NCI-H2081 (cell line): ENCODE measurements at regions not wholly inside any gene's neighbourhood (a gene's known extent, or its start where the extent isn't known, plus 50 kb on each side); places are given as distances from the start of the nearest gene placed in this dataset.
"Not testable (repeated sequence)": the region's sequence is repeated elsewhere in the genome, so short reads cannot be mapped to it uniquely, and the experiment has no call there.

Source experiments
- DNase-seq, 2 experiments: peaks; one replicate each; lab custom pipeline; 2025; lab: John Stamatoyannopoulos, UW

GRCh38 chr10:33899578-33900531, 565.4 kb upstream of the NRP1 start:
- DNase-seq = no peak

DNA sequence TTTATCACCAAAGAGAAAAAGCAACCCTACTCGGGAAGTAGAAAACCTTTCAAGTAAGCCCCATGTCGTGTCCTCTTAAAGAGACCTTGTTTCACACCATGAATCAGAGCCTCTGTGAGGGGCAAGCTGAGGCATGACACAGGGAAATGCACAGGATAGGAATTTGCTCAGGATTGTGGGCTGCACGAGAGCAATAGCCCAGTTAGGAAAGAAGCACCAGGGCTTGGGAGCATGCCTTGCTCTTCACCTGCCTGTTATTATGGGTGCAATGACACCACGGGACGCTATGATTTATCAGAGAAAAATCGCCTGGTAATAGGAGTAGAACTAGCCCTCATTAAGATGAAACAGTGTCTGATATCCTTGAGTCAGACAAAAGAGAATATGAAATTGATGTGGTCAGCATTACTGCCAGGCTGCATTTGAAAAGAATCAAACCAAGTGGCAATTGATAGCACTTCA, 562.9 kb upstream of the NRP1 start:
- DNase-seq = no peak

GRCh38 chr10:33893506-33893905, 559.0 kb upstream of the NRP1 start:
- no peak for DNase-seq

GRCh38 chr10:33889371-33889770, 554.9 kb upstream of the NRP1 start:
- no peak for DNase-seq

- no peak for DNase-seq
Measured at GRCh38 chr10:33887188-33887587, 552.7 kb upstream of the NRP1 start.

DNA sequence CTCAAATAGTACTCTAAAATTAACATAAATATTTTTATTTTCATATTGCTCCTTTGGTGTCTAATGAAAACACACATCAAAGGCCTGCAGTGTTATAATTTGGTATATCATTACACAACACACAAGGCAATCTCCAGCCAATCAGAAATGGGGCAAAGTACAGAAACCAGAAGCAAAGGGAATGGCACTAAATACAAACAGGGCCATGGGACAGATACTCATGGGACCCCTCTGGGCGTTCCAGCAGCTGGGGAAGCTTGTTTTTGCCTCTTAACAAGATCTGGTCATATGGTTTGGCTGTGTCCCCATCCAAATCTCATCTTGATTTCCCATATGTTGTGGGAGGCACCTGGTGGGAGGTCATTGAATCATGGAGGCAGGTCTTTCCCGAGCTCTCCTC, 551.8 kb upstream of the NRP1 start:
- no peak for DNase-seq

DNA sequence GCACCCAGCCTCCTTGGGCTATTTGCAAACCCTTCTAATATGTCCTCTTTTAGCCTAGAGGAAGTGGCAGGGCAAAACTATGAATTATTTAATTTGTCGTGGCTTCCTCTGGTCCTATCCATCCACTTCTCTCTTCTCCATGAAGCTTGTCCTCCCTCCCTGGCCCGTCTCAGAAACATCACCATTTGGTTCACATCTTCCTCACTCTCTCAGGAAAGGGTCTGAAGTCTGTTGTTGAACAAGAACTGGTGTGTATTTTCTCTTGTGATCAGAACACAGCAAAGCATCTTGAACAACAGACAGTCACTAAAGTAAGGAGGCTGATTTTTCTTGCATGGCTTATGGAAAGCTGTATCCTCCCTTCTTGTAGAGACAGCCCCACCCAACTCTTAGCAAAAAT, 550.1 kb upstream of the NRP1 start:
- no peak for DNase-seq

DNA sequence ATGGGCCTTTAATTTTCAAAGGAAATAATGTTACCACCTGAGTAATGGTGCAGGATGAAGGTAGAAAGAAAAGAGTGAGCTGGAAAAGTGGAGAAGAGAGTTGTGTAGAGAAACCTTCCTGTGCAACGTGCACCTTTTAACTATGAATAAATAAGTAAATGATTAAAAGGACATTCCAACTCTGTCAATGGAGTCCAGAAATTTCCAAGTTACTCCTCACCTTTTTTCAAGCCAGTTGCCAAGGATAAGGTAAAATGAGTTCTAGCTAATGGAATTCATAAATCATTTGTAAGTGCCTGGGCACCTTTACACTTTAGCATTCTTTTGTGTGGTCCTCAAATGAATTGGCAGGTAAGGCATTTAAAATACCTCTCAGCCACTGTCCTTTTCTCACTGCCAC, 549.4 kb upstream of the NRP1 start:
- no peak for DNase-seq

- no peak for DNase-seq
Measured at GRCh38 chr10:33882996-33883395, 548.5 kb upstream of the NRP1 start.

DNA sequence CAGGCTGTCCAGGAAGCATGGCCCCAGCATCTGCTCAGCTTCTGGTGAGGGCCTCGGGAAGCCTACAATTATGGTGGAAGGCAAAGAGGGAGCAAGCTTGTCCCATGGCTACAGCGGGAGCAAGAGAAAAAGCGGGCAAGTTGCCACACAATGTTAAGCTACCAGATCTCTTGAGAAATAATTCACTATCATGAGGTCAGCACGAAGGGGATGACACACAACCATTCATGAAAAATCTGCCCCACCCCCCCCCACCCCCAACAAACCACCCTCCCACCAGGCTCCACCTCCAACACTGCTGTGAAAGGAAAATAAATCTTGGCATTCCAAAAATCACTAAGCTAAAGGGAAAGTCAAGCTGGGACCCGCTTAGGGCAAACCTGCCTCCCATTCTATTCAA, 545.8 kb upstream of the NRP1 start:
- DNase-seq = no peak

DNA sequence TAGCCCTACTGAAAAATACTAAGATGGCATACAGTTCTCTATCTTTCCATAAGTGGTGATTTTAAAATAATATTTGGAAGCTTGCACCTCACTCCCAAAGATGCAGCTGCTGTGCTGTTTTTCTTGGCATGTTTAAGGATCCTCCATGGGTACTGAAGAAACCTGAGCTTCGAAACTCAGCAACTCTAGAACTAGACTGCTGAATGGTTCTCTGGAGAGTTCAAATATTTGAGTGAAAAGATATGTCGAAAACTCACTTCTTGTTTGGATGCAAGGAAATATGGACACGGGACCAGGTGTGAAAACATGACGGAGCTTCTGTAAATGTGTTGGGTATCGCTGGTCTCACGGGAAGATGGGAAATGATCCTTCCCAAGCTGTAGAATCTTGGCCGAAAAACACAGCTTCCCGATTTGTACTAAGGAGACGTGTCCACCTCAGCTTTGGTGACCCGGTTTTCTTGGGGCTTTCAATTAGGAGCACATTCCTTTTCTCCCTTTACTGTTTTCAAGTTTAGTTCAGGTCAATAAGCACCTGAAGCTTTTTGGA, 543.8 kb upstream of the NRP1 start:
- DNase-seq = no peak

DNA sequence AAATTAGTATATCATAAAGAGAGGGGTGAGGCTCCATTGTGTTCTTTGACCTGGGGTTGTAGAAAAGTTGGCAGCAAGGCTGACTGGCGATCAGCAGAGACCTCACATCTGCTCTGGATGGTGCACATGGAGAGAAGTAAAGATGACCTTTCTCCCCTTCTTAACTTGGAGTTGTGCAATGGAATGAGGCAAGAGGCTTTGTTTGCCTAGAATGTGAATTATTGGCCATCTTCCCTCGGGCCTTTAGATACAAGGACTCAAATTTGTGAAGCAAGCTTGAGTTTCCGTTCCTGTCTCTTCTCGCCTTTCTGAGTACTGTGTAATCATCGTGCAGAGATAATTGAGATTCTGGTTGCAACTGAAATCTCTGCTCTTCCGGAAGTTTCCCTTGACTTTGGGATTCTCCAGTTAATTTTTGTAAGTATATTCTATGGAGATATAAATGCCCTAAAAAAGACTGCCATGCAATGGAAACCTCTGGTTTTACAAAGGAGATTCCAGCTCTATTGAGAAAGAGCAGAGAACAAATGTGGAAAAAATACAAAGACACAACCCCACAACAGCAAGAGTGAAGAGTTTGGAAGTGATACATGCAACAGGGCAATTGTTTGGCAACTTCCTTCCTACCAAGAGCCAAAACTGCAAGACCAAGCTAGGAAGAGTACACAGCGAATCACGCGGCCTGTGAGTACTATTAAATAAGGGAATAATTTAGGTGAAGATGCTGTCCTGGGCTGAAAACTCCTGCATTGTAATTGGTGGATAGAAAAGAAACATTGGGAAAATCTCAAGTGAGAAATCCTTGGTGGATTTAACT, 542.3 kb upstream of the NRP1 start:
- no peak for DNase-seq

DNA sequence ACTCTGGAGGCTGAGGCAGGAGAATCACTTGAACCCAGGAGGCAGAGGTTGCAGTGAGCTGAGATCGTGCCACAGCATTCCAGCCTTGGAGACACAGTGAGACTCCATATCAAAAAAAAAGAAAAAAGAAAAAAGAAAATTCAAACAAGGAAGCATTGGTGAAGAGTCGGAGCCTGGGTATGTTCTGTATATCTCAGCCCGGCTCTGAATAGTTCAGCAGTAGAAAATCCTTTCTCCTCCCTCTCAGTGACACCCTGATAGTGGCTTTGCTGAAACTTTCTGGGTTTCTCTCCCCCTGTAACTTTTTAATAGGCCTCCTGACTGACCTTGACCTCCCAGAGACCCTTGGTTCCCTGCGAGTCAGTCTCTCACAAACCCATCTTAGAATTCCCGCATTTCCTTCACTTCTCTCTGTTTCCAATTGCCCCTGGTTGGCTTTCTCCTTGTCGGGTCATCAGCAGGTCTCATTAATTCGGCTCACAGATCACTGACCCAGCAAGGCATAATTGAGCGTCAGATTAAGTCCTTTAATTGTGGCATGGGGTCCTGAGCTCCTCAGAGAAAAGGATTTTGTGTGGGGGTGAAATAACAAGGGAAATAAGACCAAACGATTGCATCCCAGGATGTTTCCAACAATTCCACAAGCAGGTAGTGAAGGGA, 541.6 kb upstream of the NRP1 start:
- DNase-seq = no peak

DNA sequence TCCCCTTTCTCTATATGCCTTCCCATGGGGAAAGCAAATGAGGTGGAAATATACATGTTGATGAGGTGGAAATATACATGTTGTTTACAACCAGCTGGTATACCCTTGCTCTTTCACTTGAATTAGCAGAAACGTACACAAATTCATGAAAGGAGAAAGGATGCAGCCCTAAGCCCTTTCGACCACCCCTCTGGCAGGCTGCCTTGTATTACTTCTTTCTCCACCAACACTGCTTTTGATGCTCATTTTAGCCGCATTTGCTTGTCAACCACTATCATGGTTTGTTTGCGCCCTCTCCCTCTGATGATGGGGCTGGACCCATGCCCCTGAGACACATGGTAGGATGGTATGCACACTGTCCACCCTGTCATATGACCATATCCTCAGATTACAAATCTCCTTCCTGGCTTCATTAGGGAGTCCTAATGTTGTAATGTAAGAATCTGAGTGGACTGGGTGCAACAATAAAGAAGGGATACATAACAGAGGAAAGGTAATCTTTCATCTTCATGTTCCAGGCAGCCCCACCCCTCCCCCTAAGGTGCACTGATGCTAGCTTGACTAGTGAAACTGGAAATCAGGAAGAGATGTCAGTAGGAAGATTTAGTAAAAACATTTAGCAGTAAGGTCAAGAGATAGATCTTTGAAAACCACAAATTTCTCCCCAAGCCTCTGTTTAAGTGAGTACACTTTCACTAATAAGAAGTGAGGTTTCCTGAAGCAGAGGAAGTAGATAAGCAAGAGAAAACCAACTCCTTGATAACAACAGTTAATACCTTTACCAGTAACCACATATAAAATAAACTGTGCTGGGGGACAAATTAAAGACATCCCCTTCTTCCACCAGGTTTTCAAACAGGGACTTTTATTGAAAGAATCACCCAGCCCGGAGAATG, 536.8 kb upstream of the NRP1 start:
- no peak for DNase-seq

- no peak for DNase-seq
Measured at GRCh38 chr10:33869481-33869880, 535.0 kb upstream of the NRP1 start.

DNA sequence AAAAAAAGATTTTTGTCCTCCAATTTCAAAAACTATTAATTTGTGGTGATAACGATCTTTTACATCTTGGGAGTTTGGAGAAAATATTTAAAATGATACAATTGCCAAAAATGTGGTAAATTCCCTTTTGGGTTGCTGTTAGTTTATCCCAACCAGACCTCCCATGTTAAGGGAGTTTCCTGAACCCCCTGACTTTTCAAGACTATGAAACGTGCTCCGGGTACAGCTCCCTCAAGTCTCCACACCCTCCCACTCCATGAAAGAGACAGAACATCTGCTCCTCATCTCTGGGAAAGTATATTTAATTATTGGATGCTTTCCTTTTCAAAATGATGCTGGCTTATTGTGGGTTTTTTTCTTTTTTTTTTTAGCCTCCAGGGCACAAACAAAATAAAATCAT, 534.6 kb upstream of the NRP1 start:
- DNase-seq = no peak

- DNase-seq = not testable (repeated sequence)
Measured at GRCh38 chr10:33867199-33867789, 532.8 kb upstream of the NRP1 start.

DNA sequence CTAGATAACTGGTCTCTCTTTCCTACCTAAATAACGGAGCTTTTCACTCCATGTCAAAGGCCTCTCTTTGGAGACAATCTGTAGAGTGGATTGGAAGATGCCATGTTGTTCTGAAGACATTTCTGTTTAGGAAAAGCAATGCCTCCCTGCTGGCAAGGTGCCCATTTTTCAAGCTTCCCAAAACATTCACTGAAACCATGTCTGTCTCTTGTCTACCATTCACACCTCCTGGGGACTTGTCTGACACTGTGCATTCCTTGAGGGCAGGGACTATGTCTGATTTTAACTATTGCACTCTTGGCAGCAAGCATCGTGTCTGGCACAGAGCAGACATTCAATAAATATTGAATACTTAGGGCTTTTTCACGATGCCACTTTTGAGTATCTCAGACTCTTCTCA, 528.9 kb upstream of the NRP1 start:
- no peak for DNase-seq

DNA sequence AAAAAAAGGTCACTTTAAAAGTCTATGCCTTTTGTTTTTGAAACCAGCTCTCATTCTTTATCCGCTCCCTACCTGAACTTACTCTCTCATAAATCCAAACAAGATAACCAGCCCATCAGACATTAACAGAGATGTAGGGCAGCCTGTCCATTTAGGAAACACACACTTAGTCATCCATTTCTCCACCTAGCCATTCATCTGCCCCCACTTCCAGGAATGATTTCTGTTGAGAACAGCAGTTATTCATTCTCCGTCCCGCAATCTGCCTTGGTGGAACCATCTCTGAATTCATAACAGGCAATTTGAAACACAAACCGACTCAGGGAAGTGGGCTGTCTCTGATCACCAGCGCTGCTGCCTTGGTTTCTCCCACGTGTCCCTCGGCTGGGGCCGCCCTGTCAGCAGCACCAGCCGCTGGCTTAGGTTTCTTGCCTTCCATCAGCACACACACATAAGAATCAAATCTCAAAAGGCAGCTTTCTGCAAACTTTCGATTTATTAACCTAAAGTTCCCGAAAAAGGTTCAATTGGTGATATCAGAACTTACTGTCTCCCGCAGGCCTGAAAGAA, 528.2 kb upstream of the NRP1 start:
- no peak for DNase-seq

DNA sequence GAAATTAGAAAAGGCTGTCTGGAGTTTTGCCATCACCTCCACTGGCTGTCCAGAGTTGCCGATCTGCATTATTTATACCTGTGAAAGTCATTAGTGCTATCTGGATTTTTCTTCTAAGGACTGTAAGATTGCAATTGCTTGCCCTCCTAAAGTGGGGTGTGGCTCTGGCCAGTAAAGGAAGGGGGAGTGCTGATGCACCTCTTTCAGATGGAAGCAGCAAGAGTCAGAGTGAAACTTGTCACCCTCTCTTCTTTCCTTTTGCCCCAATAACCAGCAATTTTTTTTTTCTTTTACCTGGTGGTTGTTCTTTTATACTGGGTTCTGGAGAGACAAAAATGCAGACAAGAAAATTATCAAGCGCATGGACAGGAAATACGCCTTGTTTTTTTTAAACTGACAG, 527.4 kb upstream of the NRP1 start:
- no peak for DNase-seq
